ENCODE measurements at regions not wholly inside any gene's neighbourhood (a gene's known extent, or its start where the extent isn't known, plus 50 kb on each side); places are given as distances from the start of the nearest gene placed in this dataset.

- Histone ChIP-seq H3K27me3 (no peaks in the 10 kb centered on the region), H3K4me3 (no peak overlapping the region), H3K4me1 (no peaks in the 10 kb centered on the region), H3K27ac (no peak overlapping the region), H3K36me3 (ENCODE audit: low read depth, missing control alignments) (no peaks in the 10 kb centered on the region), H3K9me3 (no peaks in the 10 kb centered on the region)
- no peak for DNase-seq
- no peak for TF ChIP-seq POLR2A (IDR thresholded peaks at IDR 0.05)
- no peak for TF ChIP-seq CTCF (IDR thresholded peaks at IDR 0.05)
- intact Hi-C loops (cut with DNase I; ENCODE audit: low total_unique reads) = no loop called here
- WGBS, 2 donors = 52 to 59% methylated on average over 5 of the region's 5 CpGs
Observed at GRCh38 chr6:125432963-125433362, 131.2 kb upstream of the HDDC2 start.

GRCh38 chr6:125434760-125435159 lies 133.0 kb upstream of the HDDC2 start:
- WGBS, 2 donors = 90 to 94% methylated on average over 2 of the region's 2 CpGs
- no peak for DNase-seq
- intact Hi-C loops (cut with DNase I; ENCODE audit: low total_unique reads) = no loop called here
- Histone ChIP-seq H3K4me3 (no peak overlapping the region), H3K9me3 (no peaks in the 10 kb centered on the region), H3K36me3 (ENCODE audit: low read depth, missing control alignments) (no peaks in the 10 kb centered on the region), H3K4me1 (no peaks in the 10 kb centered on the region), H3K27ac (no peak overlapping the region), H3K27me3 (no peaks in the 10 kb centered on the region)
- no peak for TF ChIP-seq POLR2A (IDR thresholded peaks at IDR 0.05)
- TF ChIP-seq CTCF (IDR thresholded peaks at IDR 0.05) = no peak

GRCh38 chr6:125439512-125439911 lies 137.7 kb upstream of the HDDC2 start:
- H3K9me3 ChIP-seq = no peaks in the 10 kb centered on the region
- no peaks in the 10 kb centered on the region for H3K27me3 ChIP-seq
- WGBS, 2 donors = 93 to 100% methylated on average over 1 of the region's 1 CpG
- no peak for DNase-seq
- H3K27ac ChIP-seq = no peak overlapping the region
- intact Hi-C loops (cut with DNase I; ENCODE audit: low total_unique reads) = no loop called here
- no peak overlapping the region for H3K4me3 ChIP-seq
- H3K4me1 ChIP-seq = no peaks in the 10 kb centered on the region
- no peaks in the 10 kb centered on the region for H3K36me3 ChIP-seq (ENCODE audit: low read depth, missing control alignments)
- TF ChIP-seq CTCF (IDR thresholded peaks at IDR 0.05) = no peak

- TF ChIP-seq POLR2A (IDR thresholded peaks at IDR 0.05) (no peak), CTCF (IDR thresholded peaks at IDR 0.05) (no peak)
- Histone ChIP-seq H3K4me3 (no peak overlapping the region), H3K36me3 (ENCODE audit: low read depth, missing control alignments) (no peaks in the 10 kb centered on the region), H3K27ac (peak overlapping the region in 1 of 2 donors; percentile 66), H3K4me1 (peaks cover 6% of the 10 kb centered on the region), H3K27me3 (no peaks in the 10 kb centered on the region), H3K9me3 (no peaks in the 10 kb centered on the region)
- 30 to 35% methylated on average over 15 to 16 of the region's 16 CpGs for WGBS, 2 donors
- DNase-seq = peak; percentile 83
- intact Hi-C loops (cut with DNase I; ENCODE audit: low total_unique reads) = no loop called here
Observed at GRCh38 chr6:125444006-125444923, 142.5 kb upstream of the HDDC2 start.

GRCh38 chr6:125445054-125445453 lies 143.3 kb upstream of the HDDC2 start:
- H3K4me3 ChIP-seq = no peak overlapping the region
- no peaks in the 10 kb centered on the region for H3K27me3 ChIP-seq
- H3K36me3 ChIP-seq (ENCODE audit: low read depth, missing control alignments) = no peaks in the 10 kb centered on the region
- intact Hi-C loops (cut with DNase I; ENCODE audit: low total_unique reads) = no loop called here
- H3K4me1 ChIP-seq = peaks cover 6% of the 10 kb centered on the region
- 41 to 51% methylated on average over 8 of the region's 8 CpGs for WGBS, 2 donors
- TF ChIP-seq POLR2A (IDR thresholded peaks at IDR 0.05) (no peak), CTCF (IDR thresholded peaks at IDR 0.05) (no peak)
- no peak for DNase-seq
- H3K9me3 ChIP-seq = no peaks in the 10 kb centered on the region
- no peak overlapping the region for H3K27ac ChIP-seq
